ENCODE measurements at regions not wholly inside any gene's neighbourhood (a gene's known extent, or its start where the extent isn't known, plus 50 kb on each side); places are given as distances from the start of the nearest gene placed in this dataset.

DNA sequence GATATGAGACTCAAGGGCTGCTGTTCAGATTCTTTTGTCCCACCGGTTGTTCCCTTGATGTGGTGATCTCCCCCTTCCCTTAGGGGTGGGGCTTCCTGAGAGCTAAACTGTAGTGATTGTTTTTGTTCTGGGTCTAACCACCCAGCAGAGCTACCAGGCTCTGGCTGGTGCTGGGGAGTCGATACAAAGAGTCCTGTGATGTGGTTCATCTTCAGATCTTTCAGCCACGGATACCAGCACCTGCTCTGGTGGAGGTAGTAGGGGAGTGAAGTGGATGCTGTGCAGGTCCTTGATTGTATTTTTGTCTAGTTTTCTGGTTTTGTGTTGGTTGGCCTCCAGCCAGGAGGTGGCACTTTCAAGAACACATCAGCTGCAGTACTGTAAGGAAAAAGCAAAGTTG lies 801.6 kb downstream of the EPHA7 start:
- H3K27ac ChIP-seq: no peak overlapping the region
- TF ChIP-seq, protein P1, sequence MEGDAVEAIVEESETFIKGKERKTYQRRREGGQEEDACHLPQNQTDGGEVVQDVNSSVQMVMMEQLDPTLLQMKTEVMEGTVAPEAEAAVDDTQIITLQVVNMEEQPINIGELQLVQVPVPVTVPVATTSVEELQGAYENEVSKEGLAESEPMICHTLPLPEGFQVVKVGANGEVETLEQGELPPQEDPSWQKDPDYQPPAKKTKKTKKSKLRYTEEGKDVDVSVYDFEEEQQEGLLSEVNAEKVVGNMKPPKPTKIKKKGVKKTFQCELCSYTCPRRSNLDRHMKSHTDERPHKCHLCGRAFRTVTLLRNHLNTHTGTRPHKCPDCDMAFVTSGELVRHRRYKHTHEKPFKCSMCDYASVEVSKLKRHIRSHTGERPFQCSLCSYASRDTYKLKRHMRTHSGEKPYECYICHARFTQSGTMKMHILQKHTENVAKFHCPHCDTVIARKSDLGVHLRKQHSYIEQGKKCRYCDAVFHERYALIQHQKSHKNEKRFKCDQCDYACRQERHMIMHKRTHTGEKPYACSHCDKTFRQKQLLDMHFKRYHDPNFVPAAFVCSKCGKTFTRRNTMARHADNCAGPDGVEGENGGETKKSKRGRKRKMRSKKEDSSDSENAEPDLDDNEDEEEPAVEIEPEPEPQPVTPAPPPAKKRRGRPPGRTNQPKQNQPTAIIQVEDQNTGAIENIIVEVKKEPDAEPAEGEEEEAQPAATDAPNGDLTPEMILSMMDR (IDR thresholded peaks at IDR 0.05): no peak
- no peaks in the 10 kb centered on the region for H3K9me3 ChIP-seq
- H3K36me3 ChIP-seq: no peaks in the 10 kb centered on the region
- intact Hi-C loops (cut with DNase I): no loop called here
- H3K4me3 ChIP-seq: no peak overlapping the region
- H3K27me3 ChIP-seq: no peaks in the 10 kb centered on the region
- no peak for DNase-seq (ENCODE audit: low spot score in 2 of 2)
- H3K4me1 ChIP-seq: no peaks in the 10 kb centered on the region

GRCh38 chr6:92608751-92609150 lies 810.6 kb downstream of the EPHA7 start:
- no peaks in the 10 kb centered on the region for H3K27me3 ChIP-seq
- no peak overlapping the region for H3K4me3 ChIP-seq
- TF ChIP-seq, protein P1 (IDR thresholded peaks at IDR 0.05): no peak
- no peaks in the 10 kb centered on the region for H3K36me3 ChIP-seq
- no peak overlapping the region for H3K27ac ChIP-seq
- DNase-seq (ENCODE audit: low spot score in 2 of 2): no peak
- H3K4me1 ChIP-seq: no peaks in the 10 kb centered on the region
- H3K9me3 ChIP-seq: no peaks in the 10 kb centered on the region
- intact Hi-C loops (cut with DNase I): no loop called here

DNA sequence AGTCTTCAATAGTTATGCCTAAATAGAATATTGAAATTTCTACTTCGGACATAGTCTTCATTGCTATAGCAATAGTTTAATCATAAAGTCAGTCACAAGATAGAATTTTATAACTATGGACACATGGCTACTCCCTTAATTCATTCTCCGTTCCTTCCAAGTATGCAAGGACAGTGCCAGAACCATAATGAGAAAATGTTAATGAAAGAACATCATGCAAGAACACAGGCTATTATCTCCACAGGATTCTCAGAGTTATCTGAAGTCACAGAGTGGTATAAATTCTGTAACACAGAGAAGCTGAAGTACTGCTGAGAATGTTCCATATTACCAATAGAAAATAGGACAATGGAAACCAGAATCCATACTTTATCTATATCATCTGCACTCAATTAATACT lies 826.2 kb downstream of the EPHA7 start:
- intact Hi-C loops (cut with DNase I): no loop called here
- no peak overlapping the region for H3K27ac ChIP-seq
- H3K9me3 ChIP-seq: no peaks in the 10 kb centered on the region
- H3K36me3 ChIP-seq: no peaks in the 10 kb centered on the region
- no peaks in the 10 kb centered on the region for H3K4me1 ChIP-seq
- H3K4me3 ChIP-seq: no peak overlapping the region
- H3K27me3 ChIP-seq: no peaks in the 10 kb centered on the region
- no peak for DNase-seq (ENCODE audit: low spot score in 2 of 2)
- TF ChIP-seq, protein P1 (IDR thresholded peaks at IDR 0.05): no peak

GRCh38 chr6:92589996-92590395 lies 829.4 kb downstream of the EPHA7 start:
- Histone ChIP-seq H3K4me1 (no peaks in the 10 kb centered on the region), H3K9me3 (no peaks in the 10 kb centered on the region), H3K27ac (no peak overlapping the region), H3K36me3 (no peaks in the 10 kb centered on the region), H3K4me3 (no peak overlapping the region), H3K27me3 (no peaks in the 10 kb centered on the region)
- TF ChIP-seq, protein P1 (IDR thresholded peaks at IDR 0.05): no peak
- intact Hi-C loops (cut with DNase I): loop anchor here (1.0 kb wide), 1 partner anchor 8 kb away; no protein-coding TSS in a partner anchor
- no peak for DNase-seq (ENCODE audit: low spot score in 2 of 2)

DNA sequence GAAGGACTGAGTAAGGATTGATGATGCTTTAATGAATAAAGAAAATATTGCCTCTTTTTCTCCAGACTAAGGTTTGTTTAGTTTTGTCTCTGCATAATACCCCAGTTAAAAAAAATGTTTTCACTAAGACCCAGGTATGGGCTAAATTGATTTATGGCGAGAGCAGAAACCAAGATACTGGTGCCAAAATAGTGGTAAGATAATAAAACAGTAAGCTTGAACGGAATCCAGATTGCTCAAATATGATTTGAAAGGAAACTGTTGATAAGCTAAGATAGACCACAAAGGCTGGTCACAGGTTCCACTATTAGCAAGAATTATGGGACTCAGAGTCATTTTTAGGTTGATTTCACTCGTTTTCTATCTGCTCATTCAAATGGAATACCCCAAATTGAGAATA lies 831.2 kb downstream of the EPHA7 start:
- intact Hi-C loops (cut with DNase I): no loop called here
- TF ChIP-seq, protein P1 (IDR thresholded peaks at IDR 0.05): no peak
- no peak for DNase-seq (ENCODE audit: low spot score in 2 of 2)
- Histone ChIP-seq H3K27me3 (no peaks in the 10 kb centered on the region), H3K9me3 (no peaks in the 10 kb centered on the region), H3K4me1 (no peaks in the 10 kb centered on the region), H3K4me3 (no peak overlapping the region), H3K27ac (no peak overlapping the region), H3K36me3 (no peaks in the 10 kb centered on the region)

DNA sequence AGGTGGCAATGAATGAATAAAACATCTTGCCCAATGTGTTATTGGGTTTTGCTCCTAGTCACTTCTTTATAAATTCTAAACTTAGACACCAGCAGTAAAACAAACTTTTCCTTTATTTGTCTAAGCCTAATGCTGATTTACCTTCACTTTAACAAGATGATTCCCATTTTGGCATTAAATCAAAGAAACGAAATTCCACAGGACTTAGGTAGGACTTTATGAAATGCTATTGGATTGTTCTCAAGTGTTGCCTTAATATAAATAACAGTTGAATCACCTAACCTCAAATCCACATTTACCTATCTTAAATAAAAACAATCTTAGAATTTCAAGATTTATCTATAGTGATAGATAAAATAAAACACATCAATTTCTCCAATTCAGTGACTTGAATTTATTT lies 831.8 kb downstream of the EPHA7 start:
- no peak for DNase-seq (ENCODE audit: low spot score in 2 of 2)
- no peaks in the 10 kb centered on the region for H3K9me3 ChIP-seq
- no peak overlapping the region for H3K4me3 ChIP-seq
- TF ChIP-seq, protein P1 (IDR thresholded peaks at IDR 0.05): no peak
- no peaks in the 10 kb centered on the region for H3K36me3 ChIP-seq
- no peaks in the 10 kb centered on the region for H3K4me1 ChIP-seq
- H3K27me3 ChIP-seq: no peaks in the 10 kb centered on the region
- intact Hi-C loops (cut with DNase I): no loop called here
- H3K27ac ChIP-seq: no peak overlapping the region
